ENCODE measurements at regions not wholly inside any gene's neighbourhood (a gene's known extent, or its start where the extent isn't known, plus 50 kb on each side); places are given as distances from the start of the nearest gene placed in this dataset.
"Not testable (repeated sequence)": the region's sequence is repeated elsewhere in the genome, so short reads cannot be mapped to it uniquely, and the experiment has no call there.

DNA sequence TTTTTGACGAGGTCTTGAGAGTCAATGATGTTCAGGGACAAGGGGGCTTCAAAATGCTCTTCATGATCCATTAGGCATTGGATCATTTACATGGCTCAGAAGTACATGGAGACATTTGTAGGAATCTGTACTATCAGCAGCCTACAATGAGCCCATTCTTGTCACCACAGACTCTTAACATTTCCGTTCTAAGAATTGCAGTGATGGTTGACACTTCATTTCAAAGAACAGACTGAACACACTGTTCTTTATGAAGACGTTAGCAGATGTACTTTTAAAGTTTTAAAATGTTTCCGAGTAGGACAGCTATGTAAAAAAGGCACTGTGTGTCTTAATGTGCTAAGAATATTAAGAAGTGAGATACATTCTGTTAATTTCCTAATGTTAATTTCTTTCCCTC, 97.3 kb upstream of the GOT2 start:
- no peak for DNase-seq (ENCODE audit: low read depth in 2 of 2)

DNA sequence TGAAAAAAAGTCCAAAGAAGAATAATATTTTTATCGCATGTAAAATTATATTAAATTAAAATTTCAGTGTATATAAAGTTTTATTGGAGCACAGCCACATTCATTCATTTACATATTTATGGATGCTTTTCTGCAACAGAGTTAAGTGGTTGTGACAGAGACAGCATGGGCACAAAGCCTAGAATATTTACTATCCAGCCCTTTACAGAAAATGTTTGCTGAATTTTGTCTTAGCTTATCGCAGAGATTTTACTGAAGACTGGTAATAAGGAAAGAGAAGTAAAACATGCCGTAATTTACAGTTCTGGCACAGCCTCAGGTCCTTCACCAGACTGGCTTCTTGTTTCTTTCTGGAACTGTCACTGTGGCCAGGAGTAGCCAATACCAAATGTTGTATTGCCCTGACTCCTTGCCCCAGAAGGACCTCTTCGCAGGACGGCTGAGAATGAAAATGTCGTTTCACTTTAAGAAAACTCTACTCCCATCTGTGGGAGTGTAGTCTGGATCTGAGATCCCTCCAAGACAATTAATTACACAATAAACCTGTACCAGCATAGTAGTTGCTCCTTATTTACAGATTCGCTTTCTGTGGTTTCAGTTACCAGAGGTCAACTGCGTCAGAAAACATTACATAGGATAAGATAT, 94.9 kb upstream of the GOT2 start:
- DNase-seq (ENCODE audit: low read depth in 2 of 2), result no peak

DNA sequence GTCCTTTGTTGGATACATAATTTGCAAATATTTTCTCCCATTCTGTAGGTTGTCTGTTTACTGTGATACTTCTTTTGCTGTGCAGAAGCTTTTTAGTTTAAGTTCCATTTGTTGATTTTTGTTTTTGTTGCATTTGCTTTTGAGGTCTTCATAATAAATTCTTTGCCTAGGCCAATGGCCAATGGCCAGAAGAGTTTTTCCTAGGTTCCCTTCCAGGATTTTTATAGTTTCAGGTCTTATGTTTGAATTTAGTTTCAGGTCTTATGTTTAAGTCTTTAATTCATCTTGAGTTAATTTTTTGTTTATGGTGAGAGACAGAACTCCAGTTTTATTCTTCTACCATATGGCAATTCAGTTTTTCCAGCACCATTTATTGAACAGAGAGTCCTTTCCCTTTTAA, 90.1 kb upstream of the GOT2 start:
- no peak for DNase-seq (ENCODE audit: low read depth in 2 of 2)

DNA sequence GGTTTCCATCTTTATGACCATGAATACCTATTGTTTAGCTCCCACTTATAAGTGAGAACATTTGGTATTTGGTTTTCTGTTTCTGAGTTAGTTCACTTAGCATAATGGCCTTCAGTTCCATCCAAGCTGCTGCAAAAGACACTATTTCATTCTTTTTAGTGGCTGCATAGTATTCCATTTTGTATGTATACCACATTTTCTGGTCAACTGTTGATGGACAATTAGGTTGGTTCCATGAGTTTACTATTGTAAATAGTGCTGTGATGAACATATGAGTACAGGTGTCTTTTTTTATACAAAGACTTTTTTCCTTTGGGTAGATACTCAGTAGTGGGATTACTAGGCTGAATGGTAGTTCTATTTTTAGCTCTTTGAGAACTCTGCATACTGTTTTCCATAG, 87.8 kb upstream of the GOT2 start:
- DNase-seq (ENCODE audit: low read depth in 2 of 2), result no peak

DNA sequence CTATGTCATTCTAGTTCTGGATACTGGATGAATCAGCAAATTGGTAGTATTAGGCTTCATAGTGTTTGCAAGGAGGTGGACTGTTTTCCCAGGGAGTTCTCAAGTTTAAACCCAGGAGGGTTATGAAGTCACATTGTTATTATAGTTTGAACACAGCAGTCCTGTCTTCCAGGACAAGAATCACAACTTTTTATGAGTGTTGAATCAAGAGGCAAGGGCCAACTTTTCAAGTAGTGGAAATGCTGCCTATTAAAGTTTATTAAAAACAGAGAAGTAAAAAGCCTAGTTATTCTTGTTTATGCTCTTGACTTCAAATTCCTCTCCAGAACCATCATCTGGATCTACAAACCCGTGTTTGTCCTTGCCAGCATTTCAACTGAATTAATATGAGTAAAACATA, 86.3 kb upstream of the GOT2 start:
- no peak for DNase-seq (ENCODE audit: low read depth in 2 of 2)

DNA sequence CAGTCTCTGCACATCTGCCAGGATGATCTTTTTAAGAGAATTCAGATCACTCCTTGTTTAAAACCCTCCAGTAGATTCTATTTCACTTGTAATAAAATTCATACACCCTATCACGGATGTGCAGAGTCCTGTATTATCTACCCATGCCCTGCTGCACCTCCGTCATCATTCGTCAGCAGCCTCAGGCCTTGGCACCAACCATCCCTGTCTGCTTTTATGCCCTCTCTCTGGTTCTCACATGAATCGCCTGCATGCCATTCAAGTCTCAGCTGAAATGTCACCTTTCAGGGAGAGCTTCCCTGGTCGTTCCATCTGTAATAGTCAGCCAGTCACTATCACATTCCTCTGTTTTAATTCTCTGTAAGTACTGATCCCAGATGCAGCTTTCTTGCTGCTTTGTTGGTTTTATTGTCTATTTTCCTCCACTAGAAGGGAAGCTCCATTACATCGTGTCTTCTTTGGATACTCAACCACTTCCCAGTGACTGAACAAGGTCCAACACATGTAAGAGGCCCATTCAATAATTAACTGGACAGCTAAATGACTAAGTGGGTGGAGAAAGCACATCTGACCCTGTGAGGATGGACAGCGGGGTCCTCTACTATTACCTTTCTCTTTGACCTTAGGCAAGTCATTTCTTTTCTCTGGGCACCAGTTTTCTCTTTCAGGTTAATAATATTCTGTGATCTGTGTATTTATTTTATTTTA, 81.2 kb upstream of the GOT2 start:
- no peak for DNase-seq (ENCODE audit: low read depth in 2 of 2)

DNA sequence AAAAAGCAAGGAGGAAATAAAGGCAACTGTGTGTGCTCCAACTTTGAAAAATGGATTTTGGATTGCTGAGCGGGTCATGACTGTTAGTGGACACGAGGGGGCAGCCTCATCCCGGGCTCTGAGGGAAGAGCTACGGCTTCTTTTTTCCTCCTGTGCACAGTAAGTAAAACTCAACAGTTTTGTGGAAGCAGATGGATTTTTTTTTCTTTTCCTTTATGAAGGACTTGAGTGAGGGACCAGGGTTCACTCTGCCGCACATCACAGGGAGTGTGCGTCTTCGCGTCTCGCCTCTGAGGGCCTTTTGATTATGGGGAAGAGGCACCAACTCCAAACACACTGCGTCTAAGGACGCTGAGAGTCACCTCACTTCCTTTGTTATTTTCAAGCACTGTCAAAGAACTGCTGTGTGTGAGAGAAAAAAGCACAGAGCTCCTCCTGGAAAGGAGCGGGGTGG, 80.3 kb upstream of the GOT2 start:
- DNase-seq (ENCODE audit: low read depth in 2 of 2), result peak; percentile 3 to 8

DNA sequence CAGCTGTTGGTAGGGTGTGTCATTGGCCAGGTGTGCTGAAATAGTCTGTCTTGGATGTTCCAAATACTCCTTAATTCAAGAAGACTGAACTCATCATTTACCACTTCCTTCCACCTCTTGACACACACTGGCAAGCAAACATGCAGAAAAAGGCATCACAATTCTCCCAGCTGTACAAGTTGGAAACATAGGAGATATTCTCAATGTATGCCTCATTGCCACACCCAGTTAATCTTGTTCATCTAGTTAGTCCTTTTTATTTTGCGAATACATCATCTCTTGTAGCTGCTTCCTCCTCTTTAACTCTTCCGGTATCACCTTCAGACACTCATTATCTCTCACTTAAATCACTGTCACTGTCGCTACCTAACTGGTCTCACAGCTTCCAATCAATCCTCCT, 75.1 kb upstream of the GOT2 start:
- no peak for DNase-seq (ENCODE audit: low read depth in 2 of 2)

DNA sequence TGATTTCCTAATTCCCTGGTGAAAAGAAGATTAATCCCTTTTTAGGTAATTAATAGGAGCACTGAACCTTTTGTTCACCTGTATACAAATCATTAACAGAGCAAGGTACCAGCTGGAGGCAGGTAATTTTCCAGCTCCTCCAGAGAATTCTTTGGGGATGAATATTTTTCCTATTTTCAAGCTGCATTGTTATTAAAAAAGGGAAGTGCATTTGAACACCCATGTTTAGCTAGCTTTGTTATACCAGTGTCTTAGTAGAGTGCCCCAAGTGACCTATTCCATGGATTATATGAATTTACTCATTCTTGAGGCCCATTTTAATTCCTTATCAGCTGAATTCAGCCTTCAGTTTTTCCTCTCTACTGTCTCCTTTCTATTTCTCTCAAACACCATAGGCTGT, 73.2 kb upstream of the GOT2 start:
- DNase-seq (ENCODE audit: low read depth in 2 of 2), result no peak

DNA sequence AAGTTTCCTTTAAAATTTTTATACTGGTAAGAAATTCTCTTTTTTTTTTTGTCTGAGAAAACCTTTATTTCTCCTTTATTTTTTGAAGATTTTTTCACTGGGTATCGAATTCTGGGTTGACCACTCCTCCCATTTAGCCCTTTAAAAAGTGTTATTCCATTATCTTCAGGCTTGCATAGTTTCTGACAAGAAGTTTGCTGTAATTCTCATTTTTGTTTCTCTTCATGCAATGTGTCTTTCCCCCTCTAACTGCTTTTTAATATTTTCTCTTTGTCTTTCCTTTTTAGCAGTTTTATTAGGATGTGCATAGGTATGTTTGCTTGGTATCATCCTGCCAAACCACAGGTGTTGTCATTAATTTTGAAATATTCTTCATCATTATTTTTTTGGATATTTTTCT, 67.7 kb upstream of the GOT2 start:
- no peak for DNase-seq (ENCODE audit: low read depth in 2 of 2)

DNA sequence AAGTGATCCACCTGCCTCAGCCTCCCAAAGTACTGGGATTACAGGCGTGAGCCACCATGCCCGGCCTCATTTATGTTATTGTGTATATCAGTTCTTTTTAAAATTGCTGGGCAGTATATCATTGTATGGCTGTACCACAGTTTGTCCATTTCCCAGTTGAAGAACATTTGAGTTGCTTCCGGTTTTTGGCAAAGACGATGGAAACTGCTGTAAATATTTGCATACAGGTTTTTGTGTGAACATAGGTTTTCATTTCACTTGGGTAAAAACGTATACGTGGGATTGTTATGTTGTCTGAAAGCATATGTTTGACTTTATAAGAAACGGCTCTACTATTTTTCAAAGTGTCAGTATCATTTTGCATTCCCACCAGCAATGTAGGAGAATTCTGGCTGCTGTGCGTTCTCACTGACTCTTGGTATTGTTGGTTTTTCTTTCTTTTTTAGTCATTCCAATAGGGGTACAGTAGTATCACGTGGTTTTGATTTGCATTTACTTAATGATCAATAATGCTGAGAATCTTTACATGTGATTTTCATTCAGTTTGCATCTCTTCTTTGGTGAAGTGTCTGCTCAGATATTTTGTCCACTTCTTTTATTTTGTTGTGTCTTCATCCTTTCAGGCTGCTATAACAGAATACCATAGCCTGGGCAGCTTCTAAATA, 63.2 kb upstream of the GOT2 start:
- DNase-seq (ENCODE audit: low read depth in 2 of 2), result no peak

DNA sequence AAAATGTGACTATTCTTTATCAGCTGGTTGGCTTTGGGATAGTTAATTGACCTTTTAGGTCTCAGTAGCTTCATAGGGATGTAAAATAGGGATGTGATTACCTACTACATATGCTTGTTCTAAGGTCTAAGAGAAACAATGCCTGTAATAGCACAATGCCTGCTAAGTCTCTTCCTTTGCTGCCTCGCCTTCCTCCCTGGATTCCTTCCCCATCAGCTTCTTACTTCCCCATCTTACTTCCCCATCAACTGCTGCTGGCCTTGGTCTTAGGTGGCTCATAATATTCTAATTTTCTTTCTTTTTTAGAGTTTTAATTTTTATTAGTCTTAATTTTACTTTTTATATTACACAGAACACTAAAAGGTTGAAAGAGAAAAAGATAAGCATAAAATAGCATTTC, 59.2 kb upstream of the GOT2 start:
- no peak for DNase-seq (ENCODE audit: low read depth in 2 of 2)

DNA sequence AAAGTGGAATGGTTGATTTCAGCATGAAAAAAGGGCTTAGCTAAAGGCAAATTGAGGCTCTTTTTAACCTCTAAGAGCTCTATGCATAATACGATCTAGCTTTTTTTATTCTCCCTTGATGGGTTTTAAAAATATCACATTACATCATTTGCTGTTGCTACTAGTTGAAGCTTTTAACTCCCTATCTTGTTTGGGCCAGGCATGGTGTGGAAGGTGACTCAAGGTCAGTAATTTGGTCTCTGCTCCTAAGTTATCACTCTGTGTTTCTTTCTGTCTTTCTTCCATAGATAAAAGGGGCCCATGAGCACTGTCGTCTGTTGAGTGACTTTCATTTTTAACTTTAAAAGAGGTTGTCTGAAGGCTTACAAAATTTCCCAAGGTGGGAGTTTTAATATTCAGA, 58.1 kb upstream of the GOT2 start:
- no peak for DNase-seq (ENCODE audit: low read depth in 2 of 2)

DNA sequence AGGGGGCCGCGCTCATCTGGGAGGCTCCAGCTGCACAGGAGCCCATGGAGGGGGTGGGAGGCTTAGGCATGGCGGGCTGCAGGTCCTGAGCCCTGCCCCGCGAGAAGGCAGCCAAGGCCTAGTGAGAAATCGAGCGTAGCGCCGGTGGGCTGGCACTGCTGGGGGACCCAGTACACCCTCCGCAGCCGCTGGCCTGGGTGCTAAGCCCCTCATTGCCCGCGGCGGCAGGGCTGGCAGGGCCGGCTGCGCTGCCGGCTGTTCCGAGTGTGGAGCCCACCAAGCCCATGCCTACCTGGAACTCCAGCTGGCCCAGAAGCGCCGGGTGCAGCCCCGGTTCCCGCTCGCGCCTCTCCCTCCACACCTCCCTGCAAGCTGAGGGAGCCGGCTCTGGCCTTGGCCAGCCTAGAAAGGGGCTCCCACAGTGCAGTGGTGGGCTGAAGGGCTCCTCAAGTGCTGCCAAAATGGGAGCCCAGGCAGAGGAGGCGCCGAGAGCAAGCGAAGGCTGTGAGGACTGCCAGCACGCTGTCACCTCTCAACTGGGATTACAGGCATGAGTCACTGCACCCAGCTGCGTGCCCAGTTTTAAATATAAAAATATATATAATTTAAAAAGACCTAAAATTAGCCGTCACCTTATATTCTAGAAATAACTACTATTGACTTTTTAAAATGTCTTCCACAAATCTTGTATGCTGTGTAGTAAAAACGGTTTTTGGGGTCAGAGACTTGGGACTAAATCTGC, 56.9 kb upstream of the GOT2 start:
- not testable (repeated sequence) for DNase-seq (ENCODE audit: low read depth in 2 of 2)

DNA sequence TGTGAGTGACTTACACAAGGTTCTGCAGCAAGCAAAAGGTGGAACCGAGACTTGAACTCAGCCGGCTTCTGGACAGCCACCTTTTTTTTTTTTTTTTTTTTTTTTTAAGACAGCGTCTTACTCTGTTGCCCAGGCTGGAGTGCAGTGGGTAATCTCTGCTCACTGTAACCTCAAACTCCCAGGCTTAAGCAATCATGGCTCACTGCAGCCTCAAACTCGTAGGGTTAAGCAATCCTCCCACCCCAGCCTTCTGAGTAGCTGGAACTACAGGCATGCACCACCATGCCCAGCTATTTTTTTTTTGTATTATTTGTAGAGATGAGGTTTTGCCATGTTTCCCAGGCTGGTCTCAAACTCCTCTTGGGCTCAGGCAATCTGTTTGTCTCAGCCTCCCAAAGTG, 55.2 kb upstream of the GOT2 start:
- no peak for DNase-seq (ENCODE audit: low read depth in 2 of 2)
